GM23338 (cell line): ENCODE measurements at regions not wholly inside any gene's neighbourhood (a gene's known extent, or its start where the extent isn't known, plus 50 kb on each side); places are given as distances from the start of the nearest gene placed in this dataset.

Source experiments
- ATAC-seq: fragments of 200-7000 bp; cut with Tn5 transposase; 3 replicates; pipeline ENCODE4 v1.9.1; 2020
- DNase-seq: peaks from one replicate; pipeline ENCODE4 v3.0.0-alpha.2; 2015; ENCODE audit warnings: low spot score
- H2AFZ ChIP-seq: fragments of 200-600 bp; sonication (generic); 2 replicates; pipeline ENCODE4 v1.8.0; 2016; ENCODE audit warnings: antibody characterized with exemption, mild to moderate bottlenecking, moderate library complexity
- H3F3A ChIP-seq: fragments of 200-600 bp; sonication (generic); replicated peaks from 2 replicates; pipeline ENCODE4 v1.8.0; 2017; ENCODE audit warnings: antibody characterized with exemption, mixed run types, low read depth
- H3K27ac ChIP-seq: fragments of 200-600 bp; sonication (generic); 2 replicates; pipeline ENCODE4 v1.6.1; 2016; ENCODE audit warnings: low read depth
- H3K27me3 ChIP-seq: fragments of 200-600 bp; sonication (generic); 2 replicates; pipeline ENCODE4 v1.8.0; 2016; ENCODE audit warnings: mild to moderate bottlenecking, mixed run types, moderate library complexity; ENCODE audit not compliant: insufficient read depth
- H3K36me3 ChIP-seq: fragments of 200-600 bp; sonication (generic); 2 replicates; pipeline ENCODE4 v1.8.0; 2016; ENCODE audit warnings: mild to moderate bottlenecking; ENCODE audit not compliant: insufficient read depth
- H3K4me1 ChIP-seq: fragments of 200-600 bp; sonication (generic); 2 replicates; pipeline ENCODE4 v1.8.0; 2016; ENCODE audit warnings: mild to moderate bottlenecking, moderate library complexity; ENCODE audit not compliant: insufficient read depth
- H3K4me2 ChIP-seq: fragments of 200-600 bp; sonication (generic); 2 replicates; pipeline ENCODE4 v1.7.1; 2017; ENCODE audit warnings: mixed run types
- H3K4me3 ChIP-seq: fragments of 200-600 bp; sonication (generic); 2 replicates; pipeline ENCODE4 v1.6.1; 2016; ENCODE audit warnings: mixed run types
- H3K79me2 ChIP-seq: fragments of 200-600 bp; sonication (generic); replicated peaks from 2 replicates; pipeline ENCODE4 v1.8.0; 2017; ENCODE audit warnings: mild to moderate bottlenecking; ENCODE audit not compliant: insufficient read depth
- H3K9me2 ChIP-seq: fragments of 200-600 bp; sonication (generic); 2 replicates; pipeline ENCODE4 v1.8.0; 2017; ENCODE audit not compliant: insufficient read depth
- H4K20me1 ChIP-seq: fragments of 200-600 bp; sonication (generic); replicated peaks from 2 replicates; pipeline ENCODE4 v1.8.0; 2017; ENCODE audit warnings: mild to moderate bottlenecking; ENCODE audit not compliant: insufficient read depth
- H3K27ac Mint-ChIP-seq: 2 replicates; pipeline ENCODE4 v1.8.0; 2020; ENCODE audit warnings: inconsistent platforms, mild to moderate bottlenecking, moderate library complexity, mixed read lengths
- H3K27me3 Mint-ChIP-seq: 3 replicates; pipeline ENCODE4 v1.8.0; 2022; ENCODE audit warnings: low read depth, mild to moderate bottlenecking, moderate library complexity, mixed read lengths, inconsistent platforms; ENCODE audit not compliant: insufficient read depth, poor library complexity
- H3K36me3 Mint-ChIP-seq: 3 replicates; pipeline ENCODE4 v1.8.0; 2021; ENCODE audit warnings: low read depth, mild to moderate bottlenecking, inconsistent platforms, moderate library complexity, mixed read lengths
- H3K4me1 Mint-ChIP-seq: 3 replicates; pipeline ENCODE4 v1.8.0; 2020; ENCODE audit warnings: mild to moderate bottlenecking, inconsistent platforms, mixed read lengths
- H3K4me3 Mint-ChIP-seq: 3 replicates; pipeline ENCODE4 v1.8.0; 2021; ENCODE audit warnings: moderate library complexity, mild to moderate bottlenecking, inconsistent platforms, mixed read lengths
- H3K9me3 Mint-ChIP-seq: 3 replicates; pipeline ENCODE4 v1.8.0; 2020; ENCODE audit warnings: moderate library complexity, mild to moderate bottlenecking, inconsistent platforms, mixed read lengths
- CREB1 ChIP-seq: fragments of 250-450 bp; sonication (Bioruptor Pico); IDR thresholded peaks from 2 replicates; pipeline ENCODE4 v1.5.0; 2020; ENCODE audit warnings: low read depth, mild to moderate bottlenecking, moderate library complexity
- EZH2 ChIP-seq: fragments of 200-600 bp; sonication (generic); IDR thresholded peaks from one replicate; pipeline ENCODE4 v1.8.0; 2017; ENCODE audit warnings: antibody characterized with exemption, mild to moderate bottlenecking, low read depth; ENCODE audit not compliant: unreplicated experiment
- EZH2phosphoT487 ChIP-seq: fragments of 200-600 bp; sonication (generic); IDR thresholded peaks from one replicate; pipeline ENCODE4 v1.8.1; 2018; ENCODE audit warnings: antibody characterized with exemption; ENCODE audit not compliant: unreplicated experiment
- JUNB ChIP-seq: IDR thresholded peaks from one replicate; pipeline ENCODE4 v1.6.1; 2016; ENCODE audit warnings: antibody characterized with exemption; ENCODE audit not compliant: unreplicated experiment
- NANOG ChIP-seq: IDR thresholded peaks from 2 replicates; pipeline ENCODE4 v1.6.1; 2016; ENCODE audit warnings: antibody characterized with exemption, borderline replicate concordance
- POLR2AphosphoS5 ChIP-seq: IDR thresholded peaks from 2 replicates; pipeline ENCODE4 v1.6.1; 2016; ENCODE audit warnings: antibody characterized with exemption, low read depth
- STAT1 ChIP-seq: IDR thresholded peaks from one replicate; pipeline ENCODE4 v1.6.1; 2016; ENCODE audit warnings: antibody characterized with exemption; ENCODE audit not compliant: unreplicated experiment
- ZNF114 ChIP-seq: fragments of 250-450 bp; sonication (Bioruptor Pico); IDR thresholded peaks from 2 replicates; pipeline ENCODE4 v1.5.0; 2020; ENCODE audit warnings: mild to moderate bottlenecking, moderate library complexity
- ZNF331 ChIP-seq: fragments of 250-450 bp; sonication (Bioruptor Pico); IDR thresholded peaks from 2 replicates; pipeline ENCODE4 v1.5.0; 2020; ENCODE audit warnings: low read depth, mild to moderate bottlenecking, moderate library complexity
- TF ChIP-seq, protein P1 (sequence below): IDR thresholded peaks from one replicate; pipeline ENCODE4 v1.6.1; 2018; ENCODE audit warnings: antibody characterized with exemption; ENCODE audit not compliant: unreplicated experiment
- TF ChIP-seq, protein P2 (sequence below): IDR thresholded peaks from 2 replicates; pipeline ENCODE4 v1.6.1; 2016; ENCODE audit warnings: antibody characterized with exemption
- TF ChIP-seq, protein P3 (sequence below): fragments of 250-450 bp; sonication (Bioruptor Pico); IDR thresholded peaks from 2 replicates; pipeline ENCODE4 v1.5.0; 2020; ENCODE audit warnings: mild to moderate bottlenecking, moderate library complexity
- TF ChIP-seq, protein P4 (sequence below), 2 experiments: fragments of 200-600 bp in 1 of 2; sonication (generic) in 1 of 2; conservative IDR thresholded peaks; 2 replicates each; pipeline versions ENCODE4 v1.5.1 to v1.6.1; 2016 to 2017; ENCODE audit warnings: antibody characterized with exemption in 2 of 2, low read depth in 2 of 2, mild to moderate bottlenecking in 2 of 2, moderate library complexity in 1 of 2

DNA sequence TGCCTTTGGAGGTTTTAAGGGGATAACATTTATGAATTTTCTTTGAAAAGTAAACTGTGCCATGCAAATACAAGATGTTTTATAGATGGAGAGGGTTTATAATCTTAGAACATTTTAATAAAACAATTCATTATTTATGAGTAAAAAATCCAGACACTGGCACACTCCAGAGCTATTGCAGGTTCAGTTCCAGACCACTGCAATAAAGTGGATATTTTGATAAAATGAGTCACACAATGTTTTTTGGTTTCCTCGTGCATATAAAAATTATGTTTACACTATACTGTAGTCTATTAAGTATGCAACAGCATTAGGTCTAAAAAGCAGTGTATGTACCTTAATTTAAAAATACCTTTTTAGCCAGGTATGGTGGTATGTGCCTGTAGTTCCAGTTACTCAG is 146.2 kb upstream of the ZBED5 start:
- Histone ChIP-seq H3K27ac (no peak overlapping the region), H3K9me2 (no peaks in the 10 kb centered on the region), H3K27me3 (no peaks in the 10 kb centered on the region), H2AFZ (no peak overlapping the region), H3K4me2 (no peak overlapping the region), H3K4me3 (no peak overlapping the region), H4K20me1 (no peaks in the 10 kb centered on the region), H3K79me2 (no peaks in the 10 kb centered on the region), H3K36me3 (no peaks in the 10 kb centered on the region), H3F3A (no peaks in the 10 kb centered on the region), H3K4me1 (no peaks in the 10 kb centered on the region)
- peaks cover 2% of the 10 kb centered on the region for H3K27me3 Mint-ChIP-seq
- TF ChIP-seq JUNB (no peak), ZNF331 (no peak), POLR2AphosphoS5 (no peak), STAT1 (no peak), ZNF114 (no peak), EZH2phosphoT487 (no peak), EZH2 (no peak), NANOG (no peak), CREB1 (CRISPR knock-in tag) (no peak)
- TF ChIP-seq, protein P1, sequence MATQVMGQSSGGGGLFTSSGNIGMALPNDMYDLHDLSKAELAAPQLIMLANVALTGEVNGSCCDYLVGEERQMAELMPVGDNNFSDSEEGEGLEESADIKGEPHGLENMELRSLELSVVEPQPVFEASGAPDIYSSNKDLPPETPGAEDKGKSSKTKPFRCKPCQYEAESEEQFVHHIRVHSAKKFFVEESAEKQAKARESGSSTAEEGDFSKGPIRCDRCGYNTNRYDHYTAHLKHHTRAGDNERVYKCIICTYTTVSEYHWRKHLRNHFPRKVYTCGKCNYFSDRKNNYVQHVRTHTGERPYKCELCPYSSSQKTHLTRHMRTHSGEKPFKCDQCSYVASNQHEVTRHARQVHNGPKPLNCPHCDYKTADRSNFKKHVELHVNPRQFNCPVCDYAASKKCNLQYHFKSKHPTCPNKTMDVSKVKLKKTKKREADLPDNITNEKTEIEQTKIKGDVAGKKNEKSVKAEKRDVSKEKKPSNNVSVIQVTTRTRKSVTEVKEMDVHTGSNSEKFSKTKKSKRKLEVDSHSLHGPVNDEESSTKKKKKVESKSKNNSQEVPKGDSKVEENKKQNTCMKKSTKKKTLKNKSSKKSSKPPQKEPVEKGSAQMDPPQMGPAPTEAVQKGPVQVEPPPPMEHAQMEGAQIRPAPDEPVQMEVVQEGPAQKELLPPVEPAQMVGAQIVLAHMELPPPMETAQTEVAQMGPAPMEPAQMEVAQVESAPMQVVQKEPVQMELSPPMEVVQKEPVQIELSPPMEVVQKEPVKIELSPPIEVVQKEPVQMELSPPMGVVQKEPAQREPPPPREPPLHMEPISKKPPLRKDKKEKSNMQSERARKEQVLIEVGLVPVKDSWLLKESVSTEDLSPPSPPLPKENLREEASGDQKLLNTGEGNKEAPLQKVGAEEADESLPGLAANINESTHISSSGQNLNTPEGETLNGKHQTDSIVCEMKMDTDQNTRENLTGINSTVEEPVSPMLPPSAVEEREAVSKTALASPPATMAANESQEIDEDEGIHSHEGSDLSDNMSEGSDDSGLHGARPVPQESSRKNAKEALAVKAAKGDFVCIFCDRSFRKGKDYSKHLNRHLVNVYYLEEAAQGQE = no peak
- TF ChIP-seq, protein P2, sequence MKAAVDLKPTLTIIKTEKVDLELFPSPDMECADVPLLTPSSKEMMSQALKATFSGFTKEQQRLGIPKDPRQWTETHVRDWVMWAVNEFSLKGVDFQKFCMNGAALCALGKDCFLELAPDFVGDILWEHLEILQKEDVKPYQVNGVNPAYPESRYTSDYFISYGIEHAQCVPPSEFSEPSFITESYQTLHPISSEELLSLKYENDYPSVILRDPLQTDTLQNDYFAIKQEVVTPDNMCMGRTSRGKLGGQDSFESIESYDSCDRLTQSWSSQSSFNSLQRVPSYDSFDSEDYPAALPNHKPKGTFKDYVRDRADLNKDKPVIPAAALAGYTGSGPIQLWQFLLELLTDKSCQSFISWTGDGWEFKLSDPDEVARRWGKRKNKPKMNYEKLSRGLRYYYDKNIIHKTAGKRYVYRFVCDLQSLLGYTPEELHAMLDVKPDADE = no peak
- TF ChIP-seq, protein P3, sequence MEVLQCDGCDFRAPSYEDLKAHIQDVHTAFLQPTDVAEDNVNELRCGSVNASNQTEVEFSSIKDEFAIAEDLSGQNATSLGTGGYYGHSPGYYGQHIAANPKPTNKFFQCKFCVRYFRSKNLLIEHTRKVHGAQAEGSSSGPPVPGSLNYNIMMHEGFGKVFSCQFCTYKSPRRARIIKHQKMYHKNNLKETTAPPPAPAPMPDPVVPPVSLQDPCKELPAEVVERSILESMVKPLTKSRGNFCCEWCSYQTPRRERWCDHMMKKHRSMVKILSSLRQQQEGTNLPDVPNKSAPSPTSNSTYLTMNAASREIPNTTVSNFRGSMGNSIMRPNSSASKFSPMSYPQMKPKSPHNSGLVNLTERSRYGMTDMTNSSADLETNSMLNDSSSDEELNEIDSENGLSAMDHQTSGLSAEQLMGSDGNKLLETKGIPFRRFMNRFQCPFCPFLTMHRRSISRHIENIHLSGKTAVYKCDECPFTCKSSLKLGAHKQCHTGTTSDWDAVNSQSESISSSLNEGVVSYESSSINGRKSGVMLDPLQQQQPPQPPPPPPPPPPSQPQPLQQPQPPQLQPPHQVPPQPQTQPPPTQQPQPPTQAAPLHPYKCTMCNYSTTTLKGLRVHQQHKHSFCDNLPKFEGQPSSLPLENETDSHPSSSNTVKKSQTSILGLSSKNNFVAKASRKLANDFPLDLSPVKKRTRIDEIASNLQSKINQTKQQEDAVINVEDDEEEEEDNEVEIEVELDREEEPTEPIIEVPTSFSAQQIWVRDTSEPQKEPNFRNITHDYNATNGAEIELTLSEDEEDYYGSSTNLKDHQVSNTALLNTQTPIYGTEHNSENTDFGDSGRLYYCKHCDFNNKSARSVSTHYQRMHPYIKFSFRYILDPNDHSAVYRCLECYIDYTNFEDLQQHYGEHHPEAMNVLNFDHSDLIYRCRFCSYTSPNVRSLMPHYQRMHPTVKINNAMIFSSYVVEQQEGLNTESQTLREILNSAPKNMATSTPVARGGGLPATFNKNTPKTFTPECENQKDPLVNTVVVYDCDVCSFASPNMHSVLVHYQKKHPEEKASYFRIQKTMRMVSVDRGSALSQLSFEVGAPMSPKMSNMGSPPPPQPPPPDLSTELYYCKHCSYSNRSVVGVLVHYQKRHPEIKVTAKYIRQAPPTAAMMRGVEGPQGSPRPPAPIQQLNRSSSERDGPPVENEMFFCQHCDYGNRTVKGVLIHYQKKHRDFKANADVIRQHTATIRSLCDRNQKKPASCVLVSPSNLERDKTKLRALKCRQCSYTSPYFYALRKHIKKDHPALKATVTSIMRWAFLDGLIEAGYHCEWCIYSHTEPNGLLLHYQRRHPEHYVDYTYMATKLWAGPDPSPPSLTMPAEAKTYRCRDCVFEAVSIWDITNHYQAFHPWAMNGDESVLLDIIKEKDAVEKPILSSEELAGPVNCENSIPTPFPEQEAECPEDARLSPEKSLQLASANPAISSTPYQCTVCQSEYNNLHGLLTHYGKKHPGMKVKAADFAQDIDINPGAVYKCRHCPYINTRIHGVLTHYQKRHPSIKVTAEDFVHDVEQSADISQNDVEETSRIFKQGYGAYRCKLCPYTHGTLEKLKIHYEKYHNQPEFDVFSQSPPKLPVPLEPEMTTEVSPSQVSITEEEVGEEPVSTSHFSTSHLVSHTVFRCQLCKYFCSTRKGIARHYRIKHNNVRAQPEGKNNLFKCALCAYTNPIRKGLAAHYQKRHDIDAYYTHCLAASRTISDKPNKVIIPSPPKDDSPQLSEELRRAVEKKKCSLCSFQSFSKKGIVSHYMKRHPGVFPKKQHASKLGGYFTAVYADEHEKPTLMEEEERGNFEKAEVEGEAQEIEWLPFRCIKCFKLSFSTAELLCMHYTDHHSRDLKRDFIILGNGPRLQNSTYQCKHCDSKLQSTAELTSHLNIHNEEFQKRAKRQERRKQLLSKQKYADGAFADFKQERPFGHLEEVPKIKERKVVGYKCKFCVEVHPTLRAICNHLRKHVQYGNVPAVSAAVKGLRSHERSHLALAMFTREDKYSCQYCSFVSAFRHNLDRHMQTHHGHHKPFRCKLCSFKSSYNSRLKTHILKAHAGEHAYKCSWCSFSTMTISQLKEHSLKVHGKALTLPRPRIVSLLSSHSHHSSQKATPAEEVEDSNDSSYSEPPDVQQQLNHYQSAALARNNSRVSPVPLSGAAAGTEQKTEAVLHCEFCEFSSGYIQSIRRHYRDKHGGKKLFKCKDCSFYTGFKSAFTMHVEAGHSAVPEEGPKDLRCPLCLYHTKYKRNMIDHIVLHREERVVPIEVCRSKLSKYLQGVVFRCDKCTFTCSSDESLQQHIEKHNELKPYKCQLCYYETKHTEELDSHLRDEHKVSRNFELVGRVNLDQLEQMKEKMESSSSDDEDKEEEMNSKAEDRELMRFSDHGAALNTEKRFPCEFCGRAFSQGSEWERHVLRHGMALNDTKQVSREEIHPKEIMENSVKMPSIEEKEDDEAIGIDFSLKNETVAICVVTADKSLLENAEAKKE (CRISPR knock-in tag) = no peak
- TF ChIP-seq, protein P4, sequence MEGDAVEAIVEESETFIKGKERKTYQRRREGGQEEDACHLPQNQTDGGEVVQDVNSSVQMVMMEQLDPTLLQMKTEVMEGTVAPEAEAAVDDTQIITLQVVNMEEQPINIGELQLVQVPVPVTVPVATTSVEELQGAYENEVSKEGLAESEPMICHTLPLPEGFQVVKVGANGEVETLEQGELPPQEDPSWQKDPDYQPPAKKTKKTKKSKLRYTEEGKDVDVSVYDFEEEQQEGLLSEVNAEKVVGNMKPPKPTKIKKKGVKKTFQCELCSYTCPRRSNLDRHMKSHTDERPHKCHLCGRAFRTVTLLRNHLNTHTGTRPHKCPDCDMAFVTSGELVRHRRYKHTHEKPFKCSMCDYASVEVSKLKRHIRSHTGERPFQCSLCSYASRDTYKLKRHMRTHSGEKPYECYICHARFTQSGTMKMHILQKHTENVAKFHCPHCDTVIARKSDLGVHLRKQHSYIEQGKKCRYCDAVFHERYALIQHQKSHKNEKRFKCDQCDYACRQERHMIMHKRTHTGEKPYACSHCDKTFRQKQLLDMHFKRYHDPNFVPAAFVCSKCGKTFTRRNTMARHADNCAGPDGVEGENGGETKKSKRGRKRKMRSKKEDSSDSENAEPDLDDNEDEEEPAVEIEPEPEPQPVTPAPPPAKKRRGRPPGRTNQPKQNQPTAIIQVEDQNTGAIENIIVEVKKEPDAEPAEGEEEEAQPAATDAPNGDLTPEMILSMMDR (conservative IDR thresholded peaks at IDR 0.05; ENCODE audit: low read depth in 2 of 2) = no peak
- H3K4me3 Mint-ChIP-seq = no peak overlapping the region
- peaks cover 3% of the 10 kb centered on the region; the same call in 2 of the 3 replicates for H3K4me1 Mint-ChIP-seq
- no peak overlapping the region for H3K27ac Mint-ChIP-seq
- no peaks in the 10 kb centered on the region for H3K9me3 Mint-ChIP-seq
- ATAC-seq (no peak), DNase-seq (no peak)
- no peaks in the 10 kb centered on the region; the same call in 2 of the 3 replicates for H3K36me3 Mint-ChIP-seq
